ENCODE measurements at regions not wholly inside any gene's neighbourhood (a gene's known extent, or its start where the extent isn't known, plus 50 kb on each side); places are given as distances from the start of the nearest gene placed in this dataset.
"Not testable (repeated sequence)": the region's sequence is repeated elsewhere in the genome, so short reads cannot be mapped to it uniquely, and the experiment has no call there.

DNA sequence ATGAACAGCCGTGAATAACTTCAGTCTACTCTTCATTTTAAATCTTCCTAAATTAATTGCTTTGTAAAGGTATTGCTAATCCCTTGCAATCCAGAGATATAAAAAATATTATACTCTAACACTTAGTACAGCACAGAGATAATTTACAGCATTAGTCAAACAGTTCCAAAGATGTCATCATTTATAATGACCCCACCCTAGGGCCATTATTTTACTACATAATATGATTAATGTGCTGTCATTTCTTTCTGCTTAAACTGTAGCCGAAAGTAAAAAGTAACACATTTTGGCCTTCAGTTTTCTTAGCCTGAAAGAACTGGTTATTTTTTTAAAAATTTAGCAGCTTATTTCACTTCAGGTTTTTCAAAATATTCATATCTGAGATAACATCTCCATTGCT lies 256.3 kb upstream of the RFC3 start:
- no peak for DNase-seq

DNA sequence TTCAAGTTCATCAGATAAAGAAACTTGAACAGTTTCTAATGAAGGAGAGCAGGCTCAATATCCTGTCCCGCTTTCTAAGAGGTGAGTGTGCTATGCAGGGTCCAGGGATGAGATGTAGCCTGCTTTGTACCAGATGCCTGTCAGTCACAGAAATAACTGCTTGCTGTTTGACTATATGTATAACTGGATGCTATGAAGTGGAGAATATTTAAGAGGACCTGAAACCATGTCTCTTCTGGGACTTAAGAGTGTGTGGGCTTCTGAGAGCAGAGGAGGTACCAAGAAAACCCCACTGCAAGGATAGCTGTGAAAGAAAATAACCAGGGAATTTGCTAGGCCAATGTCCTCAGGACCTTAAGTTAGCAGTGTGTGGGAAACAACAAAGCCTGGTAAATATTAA lies 246.3 kb upstream of the RFC3 start:
- DNase-seq = no peak

- DNase-seq = not testable (repeated sequence)
Observed at GRCh38 chr13:33572322-33572721, 245.6 kb upstream of the RFC3 start.

DNA sequence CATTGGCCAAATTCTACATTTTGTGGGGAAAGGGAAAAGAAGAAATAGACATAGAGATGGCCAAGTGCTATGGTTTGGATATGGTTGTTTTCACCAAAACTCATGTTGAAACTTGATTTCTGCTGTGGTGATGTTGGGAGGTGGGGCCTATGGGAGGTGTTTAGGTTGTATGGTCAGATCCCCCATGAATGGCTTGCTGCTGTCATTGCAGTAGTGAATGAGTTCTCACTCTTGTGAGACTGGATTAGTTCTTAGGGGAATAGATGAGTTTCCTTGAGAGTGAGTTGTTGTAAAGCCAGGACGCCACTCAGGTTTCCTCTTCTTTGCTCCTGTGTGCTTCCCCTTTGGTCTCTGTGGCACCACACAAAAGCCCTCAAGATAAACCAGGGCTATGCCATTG lies 242.6 kb upstream of the RFC3 start:
- DNase-seq = no peak

DNA sequence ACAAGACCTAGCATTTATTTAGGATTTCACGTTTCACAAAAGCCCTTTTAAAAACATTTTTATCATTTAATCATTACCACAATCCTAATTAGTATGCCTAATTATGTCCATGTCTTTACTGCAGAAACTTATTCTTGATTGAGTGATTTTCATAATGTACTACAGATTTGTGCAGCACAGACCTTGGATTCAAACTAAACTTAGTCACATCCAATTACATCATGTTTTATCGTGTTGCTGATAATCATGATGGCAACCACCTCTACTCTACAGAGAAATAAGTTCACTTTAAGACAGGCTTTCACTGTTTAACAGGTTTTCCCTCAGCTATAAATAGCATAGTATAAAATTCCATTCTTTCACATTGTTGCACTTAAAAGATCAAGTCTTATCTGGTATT lies 240.9 kb upstream of the RFC3 start:
- DNase-seq = no peak

- no peak for DNase-seq
Observed at GRCh38 chr13:33578786-33579185, 239.2 kb upstream of the RFC3 start.

GRCh38 chr13:33582121-33582520 lies 235.8 kb upstream of the RFC3 start:
- no peak for DNase-seq

DNA sequence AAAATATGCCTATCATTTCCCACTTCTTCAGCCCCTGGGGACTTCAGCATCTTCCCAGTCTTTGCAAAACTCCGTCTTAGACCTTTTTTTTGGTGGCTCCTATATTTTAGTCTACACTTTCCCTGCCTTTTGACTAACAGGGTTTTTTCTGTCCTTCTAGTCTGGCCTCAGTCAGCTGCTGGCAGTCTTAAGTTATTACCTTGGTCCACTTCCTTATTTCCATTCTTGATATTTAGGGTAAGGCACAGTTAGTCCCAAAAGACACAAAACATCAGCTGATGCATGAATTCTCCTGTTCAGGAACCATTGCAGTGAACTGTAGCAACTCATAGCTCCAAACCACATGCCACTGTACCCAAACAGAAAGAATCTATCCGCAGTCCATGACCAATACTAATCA lies 234.6 kb upstream of the RFC3 start:
- no peak for DNase-seq

DNA sequence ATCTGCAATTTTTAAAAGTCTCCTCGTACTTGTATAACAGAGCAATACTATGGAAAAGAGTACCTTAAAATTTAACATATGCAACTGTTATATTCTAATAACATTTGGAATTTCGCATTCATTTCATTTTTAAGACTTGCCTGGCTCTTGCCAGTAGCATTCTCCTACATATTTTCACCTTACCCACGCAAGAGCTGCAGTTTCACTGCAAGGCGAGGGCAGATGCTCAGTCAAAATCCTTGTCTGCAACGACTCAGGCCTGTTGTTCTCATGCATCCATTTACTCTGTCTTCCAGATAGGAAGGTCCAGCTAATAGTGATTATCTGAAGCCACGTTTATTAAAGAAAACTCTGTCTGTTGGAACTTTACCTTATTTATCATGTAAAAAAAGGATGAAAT lies 227.0 kb upstream of the RFC3 start:
- no peak for DNase-seq

- DNase-seq = no peak
Observed at GRCh38 chr13:33606692-33607091, 211.3 kb upstream of the RFC3 start.

DNA sequence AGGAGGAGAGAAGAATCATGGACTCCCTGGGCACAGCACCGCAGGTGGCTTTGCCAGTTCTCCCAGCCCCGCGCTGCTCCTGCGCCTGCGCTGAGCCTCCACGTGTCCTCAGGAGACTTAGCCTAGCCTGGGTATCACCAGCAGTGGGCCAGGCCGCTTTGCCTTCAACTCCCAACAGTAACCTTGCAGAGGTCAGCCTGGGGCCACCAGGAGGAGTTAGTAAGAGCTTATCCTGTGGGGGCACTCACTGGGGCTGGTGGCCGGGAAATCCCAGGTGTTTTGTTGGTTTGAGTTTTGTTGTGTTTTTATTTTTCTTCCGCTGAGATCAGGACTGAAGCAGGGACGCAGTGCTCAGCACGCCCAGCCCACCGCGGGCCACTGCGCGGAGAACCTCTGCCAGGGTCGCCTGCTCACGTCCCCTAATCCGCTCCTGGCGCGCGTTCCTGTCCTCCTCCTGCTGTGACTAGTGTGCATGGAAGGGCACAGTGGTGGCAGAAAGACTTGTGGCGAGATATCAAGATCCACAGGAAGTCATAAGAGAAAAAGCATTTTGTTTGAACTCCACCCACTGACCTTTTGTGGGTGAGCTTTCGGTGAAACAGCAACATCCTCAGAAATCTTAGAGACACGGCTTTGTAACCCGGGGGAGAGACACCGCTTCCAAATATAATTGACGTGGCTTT lies 207.4 kb upstream of the RFC3 start:
- DNase-seq = peak; percentile 69

DNA sequence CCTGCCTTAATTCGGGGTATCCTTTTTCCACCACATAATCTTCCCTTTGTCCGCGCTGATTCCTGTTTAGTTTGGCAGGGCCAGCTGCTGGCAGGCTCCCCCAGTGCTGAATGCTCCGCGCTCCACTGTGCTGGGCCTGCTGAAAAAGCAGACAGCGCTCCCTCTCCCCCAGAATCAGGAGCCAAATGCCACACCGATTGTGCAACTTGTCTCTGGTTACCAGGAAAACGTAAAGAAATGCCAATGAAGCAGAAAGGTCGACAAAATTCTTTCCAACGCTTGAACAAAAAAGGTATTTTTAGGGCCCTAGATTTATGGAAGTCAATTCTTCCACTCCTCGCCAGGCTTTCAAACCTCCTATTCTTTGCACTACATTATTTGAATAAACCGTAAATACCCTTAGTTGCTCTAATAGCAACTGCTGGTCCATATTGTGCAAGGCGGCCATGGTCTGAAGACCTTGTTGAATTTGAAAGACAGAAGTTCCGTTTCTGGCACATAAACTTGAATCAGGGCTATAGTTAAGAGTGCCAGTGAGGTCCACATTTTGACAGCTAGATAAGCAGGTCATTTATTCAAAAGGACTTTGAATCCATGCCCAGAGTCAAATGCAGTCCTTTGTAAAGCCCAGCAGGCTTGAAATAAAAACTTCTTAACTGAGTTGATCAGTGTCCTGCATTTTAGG lies 206.7 kb upstream of the RFC3 start:
- peak; percentile 89 for DNase-seq

- no peak for DNase-seq
Observed at GRCh38 chr13:33612641-33613638, 205.0 kb upstream of the RFC3 start.

- DNase-seq = no peak
Observed at GRCh38 chr13:33615436-33615835, 202.5 kb upstream of the RFC3 start.

- no peak for DNase-seq
Observed at GRCh38 chr13:33616130-33616529, 201.8 kb upstream of the RFC3 start.

DNA sequence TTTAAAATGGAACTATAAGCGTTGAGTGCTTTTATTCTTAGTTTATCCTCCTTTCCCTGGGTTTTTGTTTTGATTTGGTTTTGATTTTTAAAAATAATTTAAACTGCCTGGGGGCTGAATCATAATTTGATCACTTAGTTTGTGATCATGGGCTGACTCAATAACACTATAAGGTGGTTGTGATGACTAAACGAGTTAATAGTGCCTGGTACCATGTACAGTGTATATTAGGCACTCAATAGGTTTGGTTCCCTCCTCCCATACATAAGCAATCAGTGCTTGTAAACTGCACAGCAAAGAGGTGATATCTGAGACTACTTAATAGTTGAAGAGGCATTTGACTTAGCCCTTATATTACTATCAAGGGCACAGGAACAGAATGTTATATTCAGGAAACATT lies 200.9 kb upstream of the RFC3 start:
- DNase-seq = no peak

- DNase-seq = no peak
Observed at GRCh38 chr13:33624253-33624652, 193.7 kb upstream of the RFC3 start.

DNA sequence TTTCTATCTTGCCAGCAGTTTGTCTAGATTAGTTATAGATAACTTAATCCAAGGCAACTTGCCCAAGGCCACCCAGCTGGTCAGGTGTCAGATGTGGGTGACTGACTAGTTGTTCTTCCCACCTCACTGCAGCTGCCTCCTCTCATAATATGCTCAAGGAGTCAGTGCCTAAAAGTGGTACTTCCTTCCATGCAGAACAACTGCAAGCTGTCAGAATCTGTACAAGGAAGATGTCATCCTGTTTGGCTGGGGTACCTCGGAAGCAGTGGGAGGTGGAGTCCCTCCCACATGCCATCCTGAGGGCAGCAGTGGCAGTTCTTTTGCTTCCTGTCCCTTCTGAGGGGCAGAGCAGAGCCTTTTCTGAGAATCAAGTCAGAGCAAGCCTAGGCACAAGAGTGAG lies 193.2 kb upstream of the RFC3 start:
- DNase-seq = no peak

GRCh38 chr13:33626407-33626806 lies 191.5 kb upstream of the RFC3 start:
- no peak for DNase-seq

GRCh38 chr13:33628662-33629061 lies 189.3 kb upstream of the RFC3 start:
- DNase-seq = no peak

GRCh38 chr13:33629605-33630360 lies 188.2 kb upstream of the RFC3 start:
- no peak for DNase-seq

- DNase-seq = no peak
Observed at GRCh38 chr13:33633701-33634545, 184.0 kb upstream of the RFC3 start.
